GM12878 (cell line): ENCODE measurements at regions not wholly inside any gene's neighbourhood (a gene's known extent, or its start where the extent isn't known, plus 50 kb on each side); places are given as distances from the start of the nearest gene placed in this dataset.

Experiments
- MEF2A ChIP-seq: IDR thresholded peaks from 2 replicates; pipeline ENCODE4 v1.6.1; 2011; ENCODE audit warnings: low read depth, mild to moderate bottlenecking, low read length, moderate library complexity; ENCODE audit not compliant: insufficient read depth
- TF ChIP-seq, protein P1 (sequence below): fragments of 450-650 bp; IDR thresholded peaks from 2 replicates; pipeline ENCODE4 v1.6.1; 2016; ENCODE audit warnings: mild to moderate bottlenecking, moderate library complexity, borderline replicate concordance

GRCh38 chr5:124502551-124502950 lies 243.9 kb downstream of the ZNF608 start:
- TF ChIP-seq, protein P1, sequence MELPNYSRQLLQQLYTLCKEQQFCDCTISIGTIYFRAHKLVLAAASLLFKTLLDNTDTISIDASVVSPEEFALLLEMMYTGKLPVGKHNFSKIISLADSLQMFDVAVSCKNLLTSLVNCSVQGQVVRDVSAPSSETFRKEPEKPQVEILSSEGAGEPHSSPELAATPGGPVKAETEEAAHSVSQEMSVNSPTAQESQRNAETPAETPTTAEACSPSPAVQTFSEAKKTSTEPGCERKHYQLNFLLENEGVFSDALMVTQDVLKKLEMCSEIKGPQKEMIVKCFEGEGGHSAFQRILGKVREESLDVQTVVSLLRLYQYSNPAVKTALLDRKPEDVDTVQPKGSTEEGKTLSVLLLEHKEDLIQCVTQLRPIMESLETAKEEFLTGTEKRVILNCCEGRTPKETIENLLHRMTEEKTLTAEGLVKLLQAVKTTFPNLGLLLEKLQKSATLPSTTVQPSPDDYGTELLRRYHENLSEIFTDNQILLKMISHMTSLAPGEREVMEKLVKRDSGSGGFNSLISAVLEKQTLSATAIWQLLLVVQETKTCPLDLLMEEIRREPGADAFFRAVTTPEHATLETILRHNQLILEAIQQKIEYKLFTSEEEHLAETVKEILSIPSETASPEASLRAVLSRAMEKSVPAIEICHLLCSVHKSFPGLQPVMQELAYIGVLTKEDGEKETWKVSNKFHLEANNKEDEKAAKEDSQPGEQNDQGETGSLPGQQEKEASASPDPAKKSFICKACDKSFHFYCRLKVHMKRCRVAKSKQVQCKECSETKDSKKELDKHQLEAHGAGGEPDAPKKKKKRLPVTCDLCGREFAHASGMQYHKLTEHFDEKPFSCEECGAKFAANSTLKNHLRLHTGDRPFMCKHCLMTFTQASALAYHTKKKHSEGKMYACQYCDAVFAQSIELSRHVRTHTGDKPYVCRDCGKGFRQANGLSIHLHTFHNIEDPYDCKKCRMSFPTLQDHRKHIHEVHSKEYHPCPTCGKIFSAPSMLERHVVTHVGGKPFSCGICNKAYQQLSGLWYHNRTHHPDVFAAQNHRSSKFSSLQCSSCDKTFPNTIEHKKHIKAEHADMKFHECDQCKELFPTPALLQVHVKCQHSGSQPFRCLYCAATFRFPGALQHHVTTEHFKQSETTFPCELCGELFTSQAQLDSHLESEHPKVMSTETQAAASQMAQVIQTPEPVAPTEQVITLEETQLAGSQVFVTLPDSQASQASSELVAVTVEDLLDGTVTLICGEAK: no peak
- no peak for TF ChIP-seq MEF2A
